Smooth muscle cell of the brain vasculature (primary cell): ENCODE measurements at regions not wholly inside any gene's neighbourhood (a gene's known extent, or its start where the extent isn't known, plus 50 kb on each side); places are given as distances from the start of the nearest gene placed in this dataset.
"Not testable (repeated sequence)": the region's sequence is repeated elsewhere in the genome, so short reads cannot be mapped to it uniquely, and the experiment has no call there.

Experiments
- DNase-seq: peaks from one replicate; pipeline ENCODE4 v3.0.0-alpha.2; 2012; ENCODE audit warnings: low read depth, low spot score

DNA sequence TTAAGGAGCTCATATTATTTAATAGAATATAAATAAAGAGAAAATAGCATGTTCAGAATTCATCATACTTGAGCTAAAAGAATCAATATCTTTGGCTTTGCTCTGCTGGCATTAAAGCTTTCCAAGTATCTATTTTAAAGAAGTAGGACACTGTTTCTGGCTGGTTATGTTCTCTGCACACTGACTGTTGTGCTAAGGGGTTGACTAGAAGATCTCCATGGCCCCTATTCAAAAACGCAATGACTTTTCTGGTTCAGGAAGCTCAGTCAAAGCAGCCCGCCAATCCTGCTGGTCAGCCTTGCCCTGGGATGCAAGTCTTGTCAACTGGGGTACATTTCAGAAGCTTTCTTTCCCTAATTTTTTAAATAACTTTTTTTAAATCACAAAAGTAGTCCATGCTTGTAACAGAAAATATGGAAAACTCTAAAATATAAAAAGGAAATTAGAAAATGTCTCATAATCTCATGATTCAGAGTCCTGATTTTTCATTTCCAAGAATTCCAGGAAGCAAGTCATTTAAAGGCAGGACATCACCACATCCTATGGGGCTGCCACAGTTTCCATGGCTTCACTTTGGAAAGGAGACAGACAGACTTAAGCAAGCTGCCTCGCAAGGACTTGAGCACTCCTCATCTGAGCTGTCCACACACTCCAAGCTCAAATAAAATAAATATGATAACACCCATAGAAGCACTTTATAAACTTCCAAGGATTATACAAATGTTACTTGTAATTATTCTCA is 195.1 kb downstream of the TXNL1 start:
- no peak for DNase-seq

DNA sequence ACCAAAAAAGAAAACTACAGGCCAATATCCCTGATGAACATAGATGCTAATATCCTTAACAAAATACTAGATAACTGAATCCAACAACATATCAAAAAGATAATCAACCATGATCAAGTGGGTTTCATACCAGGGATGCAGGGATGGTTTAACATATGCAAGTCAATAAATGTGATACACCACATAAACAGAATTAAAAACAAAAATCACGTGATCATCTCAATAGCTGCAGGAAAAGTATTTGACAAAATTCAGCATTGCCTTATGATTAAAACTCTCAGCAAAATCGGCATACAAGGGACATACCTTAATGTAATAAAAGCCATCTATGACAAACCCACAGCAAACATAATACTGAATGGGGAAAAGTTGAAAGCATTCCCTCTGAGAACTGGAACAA is 199.9 kb downstream of the TXNL1 start:
- DNase-seq = not testable (repeated sequence)

DNA sequence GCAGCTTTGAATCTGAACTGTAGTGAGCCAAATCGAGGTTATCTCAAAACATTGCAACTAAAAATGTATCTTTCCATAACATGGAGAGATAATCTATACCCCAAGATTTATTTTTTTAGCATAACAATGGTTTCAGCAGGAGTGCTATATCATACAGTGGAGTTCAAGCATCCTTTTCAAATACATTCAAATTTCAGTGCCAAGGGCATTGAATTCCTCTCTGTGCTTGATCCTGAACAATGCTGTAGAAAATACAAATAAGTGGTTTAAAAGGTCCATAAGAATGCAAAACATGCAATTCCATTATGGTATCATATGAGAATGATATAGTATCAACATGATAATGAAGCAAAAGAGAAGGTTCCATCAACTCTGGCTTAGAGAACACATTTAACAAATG is 201.7 kb downstream of the TXNL1 start:
- DNase-seq = no peak

DNA sequence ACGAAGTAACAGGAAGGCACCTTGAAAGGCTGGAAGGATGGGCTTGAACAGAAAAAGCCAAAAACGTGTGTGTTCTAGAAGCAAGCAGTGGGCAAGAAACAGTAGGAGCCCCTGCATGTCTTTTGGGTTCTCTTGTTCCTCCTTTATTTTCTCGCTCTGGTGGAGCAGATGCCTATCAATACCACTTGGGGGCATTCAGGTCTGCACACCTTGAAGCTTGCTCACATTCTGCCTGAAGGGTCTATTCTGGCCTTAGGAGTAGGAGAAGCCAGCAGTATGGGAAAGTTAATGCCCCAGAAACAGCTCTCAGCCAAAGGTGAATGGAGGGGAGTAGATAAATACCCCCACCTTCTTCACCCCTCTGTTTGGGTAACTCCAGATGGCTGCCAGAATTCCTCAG is 204.5 kb downstream of the TXNL1 start:
- DNase-seq = no peak

DNA sequence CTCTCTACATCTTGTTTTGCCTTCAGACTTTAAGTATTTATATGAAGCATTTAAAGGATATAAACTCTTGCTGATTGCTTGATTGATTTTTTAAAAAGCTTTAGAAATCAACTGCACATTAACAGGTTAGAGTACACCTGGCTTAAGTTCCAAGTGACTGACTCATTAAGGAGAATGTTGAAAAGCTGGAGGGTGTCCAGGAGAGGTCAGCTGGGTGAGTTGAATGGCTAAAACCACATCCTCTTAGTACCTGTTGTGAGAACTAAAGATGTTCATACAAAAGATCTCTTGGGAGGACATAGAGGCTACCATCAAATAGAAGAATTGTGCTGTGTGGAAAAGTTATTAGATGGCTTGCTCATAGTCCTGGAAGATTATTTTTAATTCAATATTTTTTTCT is 206.8 kb downstream of the TXNL1 start:
- DNase-seq = no peak

DNA sequence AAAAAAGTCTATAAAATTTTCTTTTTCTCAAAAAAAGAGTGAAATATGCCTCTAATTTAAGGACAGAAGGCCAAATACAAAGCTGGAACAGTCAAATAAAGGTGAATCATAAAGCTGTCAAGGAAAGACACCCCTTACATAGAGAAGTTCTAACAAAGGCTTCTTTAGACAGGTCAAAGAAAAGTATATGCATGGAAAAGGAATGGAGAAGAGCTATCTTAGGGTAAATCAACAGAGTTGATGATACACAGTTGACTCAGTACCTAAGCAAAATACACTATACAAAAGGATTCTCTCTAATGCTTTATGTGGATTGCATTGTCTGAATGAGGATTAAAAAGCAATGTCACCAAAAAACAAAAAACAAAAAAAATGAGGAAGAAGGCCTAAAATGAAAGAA is 214.8 kb downstream of the TXNL1 start:
- DNase-seq = no peak

DNA sequence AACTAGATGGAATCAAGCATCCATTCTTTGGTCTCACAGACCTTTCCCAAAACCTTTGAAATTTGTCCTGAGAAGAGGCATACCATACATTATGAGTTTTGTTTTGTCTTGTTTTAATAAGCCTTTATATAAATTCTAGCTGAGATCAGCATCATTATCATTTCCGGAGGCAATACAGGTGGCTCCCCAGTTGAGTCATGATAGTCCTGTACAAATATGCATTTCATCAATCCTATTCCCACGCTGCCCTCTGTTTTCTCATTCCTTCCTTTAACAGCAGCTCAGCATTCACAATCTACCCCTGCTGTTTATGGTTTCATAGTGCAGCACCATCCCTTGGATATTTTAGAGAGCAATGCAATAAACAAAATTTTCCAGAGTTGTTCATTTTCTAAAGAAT is 216.7 kb downstream of the TXNL1 start:
- no peak for DNase-seq

DNA sequence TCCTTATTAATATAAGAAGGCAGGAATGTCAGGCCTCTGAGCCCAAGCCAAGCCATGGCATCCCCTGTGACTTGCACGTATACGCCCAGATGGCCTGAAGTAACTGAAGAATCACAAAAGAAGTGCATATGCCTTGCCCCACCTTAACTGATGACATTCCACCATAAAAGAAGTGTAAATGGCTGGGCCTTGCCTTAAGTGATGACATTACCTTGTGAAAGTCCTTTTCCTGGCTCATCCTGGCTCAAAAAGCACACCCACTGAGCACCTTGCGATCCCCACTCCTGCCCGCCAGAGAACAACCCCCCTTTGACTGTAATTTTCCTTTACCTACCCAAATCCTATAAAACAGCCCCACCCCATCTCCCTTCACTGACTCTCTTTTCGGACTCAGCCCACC is 217.5 kb downstream of the TXNL1 start:
- not testable (repeated sequence) for DNase-seq

DNA sequence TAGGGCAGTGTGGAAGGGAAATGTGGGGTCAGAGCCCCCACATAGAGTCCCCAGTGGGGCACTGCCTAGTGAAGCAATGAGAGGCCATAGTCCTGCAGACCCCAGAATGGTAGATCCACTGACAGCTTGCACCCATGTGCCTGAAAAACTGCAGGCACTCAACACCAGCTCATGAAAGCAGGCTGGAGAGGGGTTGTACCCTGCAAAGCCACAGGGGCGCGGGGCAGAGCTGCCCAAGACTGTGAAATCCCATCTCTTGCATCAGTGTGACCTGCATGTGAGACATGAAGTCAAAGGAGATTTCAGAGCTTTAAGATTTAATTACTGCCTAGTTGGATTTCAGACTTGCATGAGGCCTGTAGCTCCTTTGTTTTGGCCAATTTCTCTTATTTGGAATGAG is 224.0 kb downstream of the TXNL1 start:
- no peak for DNase-seq

DNA sequence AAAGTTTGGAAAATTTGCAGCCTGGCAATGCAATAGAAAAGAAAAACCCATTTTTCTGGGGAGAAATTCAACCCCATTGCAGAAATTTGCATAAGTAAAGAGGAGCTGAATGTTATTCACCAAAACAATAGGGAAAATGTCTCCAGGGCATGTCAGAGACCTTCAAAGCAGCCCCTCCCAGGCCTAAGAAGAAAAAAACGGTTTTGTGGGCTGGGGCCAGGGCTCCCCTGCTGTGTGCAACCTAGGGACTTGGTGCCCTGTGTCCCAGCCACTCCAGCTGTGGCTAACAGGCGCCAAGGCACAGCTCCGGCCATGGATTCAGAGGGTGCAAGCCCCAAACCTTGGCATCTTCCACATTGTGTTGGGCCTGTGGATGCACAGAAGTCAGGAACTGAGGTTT is 224.5 kb downstream of the TXNL1 start:
- no peak for DNase-seq

DNA sequence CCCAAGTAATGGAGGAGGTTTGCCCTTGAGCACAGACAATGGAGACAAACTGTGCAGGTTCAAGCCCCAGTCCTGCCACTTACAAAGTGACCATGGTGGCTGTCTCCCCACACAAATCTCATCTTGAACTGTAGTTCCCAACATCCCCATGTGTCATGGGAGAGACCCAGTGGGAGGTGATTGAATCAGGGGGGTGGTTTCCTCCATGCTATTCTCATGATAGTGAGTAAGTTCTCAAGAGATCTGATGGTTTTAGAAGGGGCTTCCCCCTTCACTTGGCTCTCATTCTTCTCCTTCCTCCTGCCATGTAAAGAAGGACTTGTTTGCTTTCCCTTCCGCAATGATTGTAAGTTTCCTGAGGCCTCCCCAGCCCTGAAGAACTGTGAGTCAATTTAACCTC is 225.4 kb downstream of the TXNL1 start:
- no peak for DNase-seq

DNA sequence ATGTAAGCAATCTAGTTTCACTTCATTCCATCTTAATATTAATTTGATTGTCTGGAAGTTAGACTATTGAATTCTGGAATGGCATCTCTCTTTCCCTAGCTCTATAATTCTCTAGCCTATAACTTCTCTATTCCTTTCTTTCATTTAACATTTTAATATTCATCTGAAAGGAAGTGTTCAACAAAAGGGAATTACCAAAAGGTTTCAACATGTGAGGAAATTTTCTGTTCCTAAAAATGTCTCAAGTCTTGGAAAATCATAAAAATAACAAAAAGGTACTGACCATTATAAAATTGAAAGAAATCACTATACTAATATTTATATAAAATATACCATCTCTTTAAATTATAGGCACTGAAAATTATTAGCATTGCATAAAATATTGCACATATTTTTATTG is 228.7 kb downstream of the TXNL1 start:
- no peak for DNase-seq

DNA sequence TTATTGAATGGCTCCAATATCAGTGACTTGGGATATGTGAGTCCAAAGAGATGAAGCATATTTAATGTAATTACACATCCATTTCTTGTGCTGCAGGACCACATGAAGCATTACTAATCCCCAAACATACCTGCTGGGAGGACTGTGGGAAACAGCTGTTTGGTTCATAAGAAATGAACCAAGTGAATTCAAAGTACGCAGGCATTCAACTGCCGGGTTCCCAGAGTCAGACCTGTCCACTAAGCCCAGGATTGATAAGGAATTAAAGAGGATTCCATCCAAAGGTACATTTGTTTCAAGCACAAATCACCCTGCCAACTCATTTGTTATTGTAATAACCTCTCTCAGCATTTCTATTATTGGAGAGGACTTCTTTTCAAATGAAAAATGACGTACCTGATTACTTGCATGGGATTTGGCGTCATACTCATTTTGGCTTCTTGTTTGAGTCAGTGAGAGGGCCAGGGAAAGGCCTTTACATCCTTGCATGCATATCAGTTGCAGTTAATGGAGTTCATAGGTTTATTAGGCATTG is 230.7 kb downstream of the TXNL1 start:
- no peak for DNase-seq

DNA sequence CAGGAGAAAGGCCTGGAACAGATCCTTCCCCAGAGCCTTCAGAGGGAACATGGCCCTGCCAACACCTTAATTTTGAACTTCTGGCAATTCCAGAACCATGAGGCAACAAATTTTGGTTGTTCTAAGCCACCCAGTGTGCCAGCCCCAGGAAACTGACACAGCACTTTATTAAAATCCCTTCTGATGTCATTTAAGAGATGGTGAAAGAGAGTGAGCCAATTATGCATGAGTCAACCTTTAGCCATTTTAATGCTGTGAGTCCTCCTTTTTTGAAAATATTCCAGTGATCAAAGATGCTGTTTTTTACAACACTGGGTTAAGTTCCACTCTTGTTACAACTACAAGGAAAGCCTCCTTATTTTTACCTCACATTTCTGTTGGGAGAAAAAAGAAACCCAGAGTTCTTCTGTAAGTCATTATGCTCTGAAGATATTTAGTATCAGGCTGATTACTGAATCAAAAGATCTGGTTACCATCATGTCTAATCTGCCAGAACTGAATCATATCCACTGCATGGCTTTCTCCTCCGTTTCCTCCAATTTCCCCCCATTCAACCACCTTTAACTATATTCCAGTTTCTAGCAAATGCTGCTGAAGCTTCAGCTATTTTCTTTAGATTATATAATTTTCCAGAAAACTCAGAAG is 235.4 kb downstream of the TXNL1 start:
- DNase-seq = no peak

DNA sequence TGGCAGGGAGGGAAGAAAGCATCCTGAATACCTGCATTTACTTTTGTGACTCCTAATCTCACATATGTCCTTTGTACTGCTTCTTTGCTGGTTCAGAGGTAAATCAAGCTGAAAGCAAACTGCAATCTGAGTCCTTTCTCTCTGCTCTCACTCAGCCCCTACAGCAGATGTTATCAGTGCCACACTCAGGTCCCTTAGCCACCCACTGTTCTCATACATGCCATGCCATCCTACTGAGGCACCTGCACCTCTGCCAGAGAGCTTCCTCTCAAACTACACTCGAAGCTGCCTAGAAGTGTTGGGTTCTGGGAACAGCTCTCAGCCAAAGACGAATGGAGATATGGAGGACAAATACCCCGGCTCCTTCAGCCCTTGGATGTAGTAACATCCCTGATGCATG is 244.5 kb downstream of the TXNL1 start:
- DNase-seq = no peak

DNA sequence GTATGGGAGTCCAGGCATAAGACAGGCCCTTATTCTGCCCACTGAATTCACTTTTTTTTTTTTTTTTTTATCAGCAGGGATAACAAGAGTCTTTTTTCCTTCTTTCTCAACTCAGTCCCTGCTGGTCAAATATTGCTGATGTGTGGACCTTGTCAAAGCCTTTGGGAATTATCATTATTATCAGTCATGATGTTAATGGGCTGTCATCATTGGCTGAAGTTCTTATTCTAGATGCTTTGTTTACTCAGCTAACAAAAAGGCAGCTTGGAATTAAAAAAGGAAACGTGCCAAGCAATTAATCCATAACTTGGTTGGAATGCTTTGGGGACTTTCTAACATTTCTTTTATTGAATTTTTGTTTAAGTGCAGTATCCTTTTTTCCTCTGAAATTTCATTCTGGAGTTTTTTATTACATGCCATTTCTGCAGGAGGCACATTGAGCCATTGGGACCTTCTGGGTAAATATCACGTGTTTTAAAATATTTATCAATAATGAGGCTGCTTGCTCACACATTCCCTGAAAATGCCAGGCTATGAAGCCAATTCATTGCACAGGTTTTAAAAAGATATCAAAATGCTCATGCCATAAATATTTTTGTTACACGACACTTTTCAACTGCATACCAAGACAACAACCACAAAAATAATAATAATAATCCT is 246.3 kb downstream of the TXNL1 start:
- no peak for DNase-seq

DNA sequence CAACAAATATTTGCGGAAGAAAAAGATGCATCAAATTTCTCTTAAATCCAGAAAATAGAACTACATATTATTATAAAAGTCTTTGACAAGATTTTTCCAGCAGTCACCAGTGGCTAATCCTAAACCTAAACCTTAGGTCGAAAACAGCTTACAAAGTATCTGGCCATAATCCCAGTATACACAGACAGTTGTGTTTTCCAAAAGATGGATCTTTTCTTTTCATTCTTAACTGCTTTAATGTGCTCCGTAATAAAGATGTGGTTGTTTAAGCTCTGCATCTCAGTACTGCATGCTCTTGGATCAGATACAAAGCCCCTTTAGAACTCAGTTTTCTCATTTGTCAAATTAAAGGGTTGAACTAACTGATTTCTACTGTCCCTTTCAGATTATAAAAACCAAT is 247.8 kb downstream of the TXNL1 start:
- DNase-seq = no peak

DNA sequence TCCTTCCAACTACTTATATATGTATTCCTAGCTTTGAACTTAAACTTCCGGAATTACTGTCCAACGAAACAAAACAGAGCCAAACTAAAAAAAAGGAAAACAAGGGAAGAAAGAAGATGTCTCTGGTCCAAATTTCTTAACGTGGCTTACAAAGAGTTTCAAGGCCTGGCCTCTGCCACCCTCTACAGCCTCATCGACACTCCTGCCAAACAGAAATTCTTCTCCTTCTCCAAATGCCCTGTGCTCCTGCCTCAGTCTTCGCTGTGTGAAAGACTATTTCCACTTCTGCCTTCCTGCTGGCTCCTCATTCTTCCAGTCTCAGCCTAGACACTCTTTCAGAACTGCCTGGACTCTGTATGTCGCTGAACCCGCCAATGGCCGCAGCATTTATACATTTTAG is 249.2 kb downstream of the TXNL1 start:
- DNase-seq = no peak

DNA sequence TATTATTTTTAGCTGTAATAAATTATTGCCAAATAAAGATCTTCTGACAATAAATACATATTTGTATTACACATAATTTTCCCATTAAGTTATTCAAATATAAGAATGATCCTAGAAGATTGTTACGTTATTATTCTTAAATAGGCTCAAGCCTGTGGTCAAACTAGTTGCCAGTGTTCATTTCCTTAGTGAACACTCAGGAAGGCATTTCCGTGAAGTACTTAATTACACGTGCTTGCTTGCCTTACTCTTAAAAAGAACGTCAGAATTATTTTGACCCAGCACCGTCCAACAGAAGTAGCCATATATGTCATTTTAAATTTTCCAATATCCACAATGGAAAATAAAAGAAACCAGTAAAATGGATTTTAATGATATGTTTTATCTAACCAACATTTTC is 249.8 kb downstream of the TXNL1 start:
- DNase-seq = no peak

DNA sequence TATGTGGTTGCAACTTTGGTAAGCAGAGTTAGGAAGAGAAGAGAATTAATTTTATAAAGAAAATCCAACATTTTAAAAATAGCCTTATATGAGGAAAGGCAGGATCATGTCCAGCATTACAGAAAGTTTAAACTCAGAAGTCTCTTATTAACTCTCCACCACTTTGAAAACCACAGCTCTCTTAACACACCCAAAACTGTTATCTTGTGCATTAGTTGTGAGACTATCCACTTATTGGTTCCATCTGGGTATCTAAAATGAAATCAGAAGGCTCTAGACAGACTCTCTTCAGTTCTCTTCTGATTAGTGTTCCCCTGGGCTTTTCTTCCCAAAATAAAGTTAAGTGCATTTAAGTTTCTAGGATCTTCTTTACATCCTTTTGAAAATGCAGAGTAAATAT is 251.5 kb downstream of the TXNL1 start:
- no peak for DNase-seq

DNA sequence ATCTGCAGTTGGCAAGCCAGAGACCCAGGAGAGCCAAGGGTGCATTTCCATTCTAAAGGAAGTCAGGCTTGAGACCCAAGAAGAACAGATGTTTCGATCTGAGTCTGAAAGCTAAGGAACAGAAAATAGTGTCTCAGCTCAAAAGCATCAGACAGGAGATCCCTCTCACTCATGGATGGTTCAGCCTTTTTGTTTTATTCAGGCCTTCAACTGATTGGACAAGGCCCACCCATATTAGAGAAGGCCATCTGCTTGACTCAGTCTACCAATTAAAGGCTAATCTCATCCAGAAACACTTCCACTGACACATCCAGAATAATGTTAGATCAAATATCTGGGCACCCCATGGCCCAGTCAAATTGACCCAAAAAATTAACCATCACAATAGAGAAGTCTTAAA is 255.0 kb downstream of the TXNL1 start:
- DNase-seq = no peak

DNA sequence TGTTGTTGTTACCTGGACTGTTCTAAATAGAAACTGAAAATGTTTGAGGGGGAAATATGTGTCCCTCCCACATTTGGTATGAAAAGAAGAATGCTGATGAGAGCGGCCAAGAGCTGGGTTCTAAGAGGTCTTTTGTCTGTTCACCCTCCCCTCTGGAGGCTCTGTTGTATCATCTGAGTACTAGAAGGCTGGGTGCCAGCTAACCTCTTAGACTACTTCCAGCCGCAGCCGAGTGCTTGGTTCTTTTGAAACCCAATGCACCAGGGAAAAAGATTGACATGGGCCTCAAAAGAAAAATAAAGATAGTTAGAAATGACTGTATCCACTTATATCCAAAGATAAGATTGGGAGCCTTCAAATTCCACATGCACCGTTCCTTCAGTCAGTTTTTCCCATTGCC is 255.9 kb downstream of the TXNL1 start:
- DNase-seq = no peak

DNA sequence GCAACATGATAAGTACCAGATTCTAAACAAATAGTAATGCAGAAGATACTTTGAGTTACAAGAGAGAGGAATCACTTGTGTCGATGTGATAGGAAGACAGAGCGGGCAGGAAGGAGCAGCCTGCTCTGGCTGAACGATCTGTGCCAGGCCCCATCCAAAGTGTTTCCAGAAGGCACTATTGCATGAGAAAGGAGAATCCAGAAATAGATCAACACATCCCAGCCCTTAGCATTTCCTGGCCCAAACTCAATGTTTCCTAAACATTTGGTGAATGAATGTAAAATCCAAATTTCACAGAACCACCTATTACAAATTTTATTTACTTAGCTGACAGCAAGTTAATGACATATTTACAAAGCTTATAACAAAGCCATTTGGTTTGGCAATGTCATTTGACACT is 257.2 kb downstream of the TXNL1 start:
- DNase-seq = no peak
